Kidney (tissue), 13 donors: ENCODE measurements at regions not wholly inside any gene's neighbourhood (a gene's known extent, or its start where the extent isn't known, plus 50 kb on each side); places are given as distances from the start of the nearest gene placed in this dataset.

Experiments used
- DNase-seq, 5 donors: peaks; one replicate each; pipeline ENCODE4 v3.0.0-alpha.2; 2013 to 2020
- FAIRE-seq: peaks from 2 replicates; lab custom pipeline; 2012; peaks lifted over from hg19 to GRCh38; lab: Jason Lieb, UNC
- H3K27ac ChIP-seq, 2 donors: one replicate each; pipeline ENCODE4 v1.7.0; 2013; ENCODE audit warnings: low read depth in 2 of 2, low read length in 2 of 2, inconsistent platforms in 1 of 2
- H3K27me3 ChIP-seq: one replicate; pipeline ENCODE4 v1.7.1; 2013; ENCODE audit warnings: low read length, inconsistent platforms; ENCODE audit not compliant: control insufficient read depth, insufficient read depth
- H3K36me3 ChIP-seq, 3 donors: one replicate each; pipeline versions ENCODE4 v1.7.0 to v1.7.1; 2013; ENCODE audit warnings: low read length in 3 of 3, control low read depth in 1 of 3, inconsistent platforms in 1 of 3; ENCODE audit not compliant: insufficient read depth in 3 of 3, control insufficient read depth in 2 of 3
- H3K4me1 ChIP-seq, 3 donors: one replicate each; pipeline versions ENCODE4 v1.7.0 to v1.7.1; 2013; ENCODE audit warnings: low read length in 3 of 3, inconsistent platforms in 1 of 3, low read depth in 1 of 3; ENCODE audit not compliant: control insufficient read depth in 2 of 3, insufficient read depth in 2 of 3
- H3K4me3 ChIP-seq, 3 donors: one replicate each; pipeline versions ENCODE4 v1.7.0 to v1.8.1; 2013; ENCODE audit warnings: low read length in 3 of 3, control low read depth in 1 of 3, inconsistent platforms in 1 of 3
- H3K9ac ChIP-seq, 3 donors: one replicate each; pipeline versions ENCODE4 v1.7.0 to v1.7.1; 2013; ENCODE audit warnings: low read length in 3 of 3, control low read depth in 1 of 3, inconsistent platforms in 1 of 3
- H3K9me3 ChIP-seq, 3 donors: one replicate each; pipeline versions ENCODE4 v1.7.0 to v1.7.1; 2013; ENCODE audit warnings: low read length in 3 of 3, control low read depth in 1 of 3, inconsistent platforms in 1 of 3; ENCODE audit not compliant: control insufficient read depth in 2 of 3, insufficient read depth in 1 of 3
- intact Hi-C: fragments of 100-400 bp; cut with DNase I; formaldehyde crosslinking; loops from one replicate; pipeline ENCODE4 v1.11.1; 2022
- TF ChIP-seq, protein P1 (sequence below): IDR thresholded peaks from 3 replicates; pipeline ENCODE4 v1.5.1; 2012; ENCODE audit warnings: mild to moderate bottlenecking, moderate library complexity, borderline replicate concordance; ENCODE audit not compliant: insufficient read depth; ENCODE audit errors: extremely low read depth
- donor health status: control.
- donor health status: control.
- donor health status: control.
- donor health status: control.
- donor health status: control.
- donor health status: DM: yes; HTN: yes; CAD: no.
- donor health status: Normal renal cell carcinoma (clear cell type).

DNA sequence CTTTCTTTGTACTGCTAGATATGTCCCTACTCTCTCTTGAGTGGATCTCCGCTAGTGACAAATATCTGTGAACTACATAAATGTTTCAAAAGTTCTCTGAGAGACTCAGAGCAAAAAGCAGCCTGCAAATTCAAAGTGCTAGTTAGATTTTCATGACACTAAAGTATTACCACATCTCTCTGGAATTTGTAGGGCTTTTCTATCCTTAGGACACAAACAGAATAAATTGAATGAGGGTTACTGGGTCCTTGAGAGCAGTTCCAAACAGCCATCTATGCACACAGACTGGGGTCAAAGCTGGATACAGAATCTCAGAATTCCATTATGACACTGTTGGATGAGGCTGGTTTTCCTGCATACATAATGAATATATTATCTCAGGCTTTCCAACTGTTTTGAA, 953.2 kb downstream of the DIAPH3 start:
- FAIRE-seq (no peak), DNase-seq (peak in 2 of 5 donors; percentile 39 to 62)
- no peaks in the 10 kb centered on the region for H3K9me3 ChIP-seq
- no peak overlapping the region for H3K9ac ChIP-seq
- H3K36me3 ChIP-seq: no peaks in the 10 kb centered on the region
- no peaks in the 10 kb centered on the region for H3K4me1 ChIP-seq
- no peak overlapping the region for H3K27ac ChIP-seq
- TF ChIP-seq, protein P1, sequence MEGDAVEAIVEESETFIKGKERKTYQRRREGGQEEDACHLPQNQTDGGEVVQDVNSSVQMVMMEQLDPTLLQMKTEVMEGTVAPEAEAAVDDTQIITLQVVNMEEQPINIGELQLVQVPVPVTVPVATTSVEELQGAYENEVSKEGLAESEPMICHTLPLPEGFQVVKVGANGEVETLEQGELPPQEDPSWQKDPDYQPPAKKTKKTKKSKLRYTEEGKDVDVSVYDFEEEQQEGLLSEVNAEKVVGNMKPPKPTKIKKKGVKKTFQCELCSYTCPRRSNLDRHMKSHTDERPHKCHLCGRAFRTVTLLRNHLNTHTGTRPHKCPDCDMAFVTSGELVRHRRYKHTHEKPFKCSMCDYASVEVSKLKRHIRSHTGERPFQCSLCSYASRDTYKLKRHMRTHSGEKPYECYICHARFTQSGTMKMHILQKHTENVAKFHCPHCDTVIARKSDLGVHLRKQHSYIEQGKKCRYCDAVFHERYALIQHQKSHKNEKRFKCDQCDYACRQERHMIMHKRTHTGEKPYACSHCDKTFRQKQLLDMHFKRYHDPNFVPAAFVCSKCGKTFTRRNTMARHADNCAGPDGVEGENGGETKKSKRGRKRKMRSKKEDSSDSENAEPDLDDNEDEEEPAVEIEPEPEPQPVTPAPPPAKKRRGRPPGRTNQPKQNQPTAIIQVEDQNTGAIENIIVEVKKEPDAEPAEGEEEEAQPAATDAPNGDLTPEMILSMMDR: no peak
- intact Hi-C loops: no loop called here
- no peaks in the 10 kb centered on the region for H3K27me3 ChIP-seq
- no peak overlapping the region for H3K4me3 ChIP-seq

DNA sequence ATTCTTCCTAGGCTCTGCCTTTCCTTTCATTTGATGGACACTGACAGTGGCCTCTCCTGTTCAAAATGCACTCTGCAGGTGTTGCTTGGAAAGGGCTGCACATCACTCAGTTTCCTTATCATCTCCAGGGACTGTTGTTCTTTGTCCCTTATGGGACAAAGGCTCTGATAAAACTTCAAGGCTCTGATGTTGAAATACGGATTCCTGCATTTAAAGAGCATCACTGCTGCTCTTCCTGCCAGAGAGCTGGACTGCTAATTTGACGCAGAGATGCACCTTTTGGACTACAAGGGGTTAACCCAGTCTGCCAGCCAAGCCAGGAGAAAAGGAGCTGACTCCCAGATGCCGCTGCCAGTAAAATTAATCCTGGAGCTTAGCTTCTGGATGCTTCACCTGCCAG, 952.1 kb downstream of the DIAPH3 start:
- intact Hi-C loops: no loop called here

DNA sequence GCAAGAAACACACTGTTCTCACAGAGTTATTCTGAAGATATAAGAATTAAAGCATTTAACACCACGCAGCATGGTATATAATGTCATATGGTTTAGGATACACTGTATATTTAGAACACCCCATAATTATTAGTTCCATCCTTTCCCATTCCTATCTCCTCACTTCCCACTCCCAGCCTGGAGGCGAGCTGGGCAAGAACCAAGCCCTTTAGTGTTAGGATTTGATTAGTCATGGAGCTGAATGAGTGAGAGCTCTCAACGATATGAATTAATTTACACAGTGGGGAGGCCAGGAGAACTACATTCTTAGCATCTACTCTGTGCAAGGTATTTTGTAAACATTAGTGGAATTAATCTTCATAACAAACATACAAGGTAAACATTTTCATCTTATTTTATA, 934.3 kb downstream of the DIAPH3 start:
- no peaks in the 10 kb centered on the region for H3K27me3 ChIP-seq
- no peak overlapping the region for H3K9ac ChIP-seq
- TF ChIP-seq, protein P1: no peak
- H3K9me3 ChIP-seq: no peaks in the 10 kb centered on the region
- H3K36me3 ChIP-seq: no peaks in the 10 kb centered on the region
- FAIRE-seq (no peak), DNase-seq (no peak)
- no peak overlapping the region for H3K27ac ChIP-seq
- intact Hi-C loops: no loop called here
- H3K4me1 ChIP-seq: no peaks in the 10 kb centered on the region
- H3K4me3 ChIP-seq: no peak overlapping the region

More for the DNA sequence above, 952.1 kb downstream of the DIAPH3 start:
- Histone ChIP-seq H3K36me3 (no peaks in the 10 kb centered on the region), H3K27me3 (no peaks in the 10 kb centered on the region), H3K9ac (no peak overlapping the region), H3K27ac (no peak overlapping the region), H3K4me1 (no peaks in the 10 kb centered on the region), H3K4me3 (no peak overlapping the region), H3K9me3 (no peaks in the 10 kb centered on the region)
- FAIRE-seq (no peak), DNase-seq (no peak)
- TF ChIP-seq, protein P1: no peak

DNA sequence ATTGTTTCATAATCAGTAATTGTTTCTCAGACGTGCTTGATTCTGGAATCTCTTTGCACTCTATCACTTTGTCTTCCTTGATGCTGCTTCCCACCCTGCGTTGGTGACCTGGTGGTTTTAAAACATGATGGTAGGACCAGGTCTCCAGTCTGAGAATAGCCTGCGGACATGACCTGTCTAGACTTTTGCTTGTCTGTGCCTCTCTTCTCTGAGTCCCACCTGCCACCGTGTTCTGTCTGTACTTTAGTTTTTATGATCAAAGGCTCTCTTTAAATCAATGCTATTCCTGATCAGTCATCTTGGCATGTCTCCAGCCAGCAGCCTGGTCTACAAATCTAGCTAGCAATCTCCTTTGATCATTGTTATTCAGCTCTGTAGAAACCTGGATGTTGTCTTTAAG, 933.9 kb downstream of the DIAPH3 start:
- no peaks in the 10 kb centered on the region for H3K36me3 ChIP-seq
- H3K9ac ChIP-seq: no peak overlapping the region
- intact Hi-C loops: no loop called here
- DNase-seq (peak in 1 of 5 donors; percentile 12), FAIRE-seq (no peak)
- TF ChIP-seq, protein P1: no peak
- H3K4me1 ChIP-seq: no peaks in the 10 kb centered on the region
- no peaks in the 10 kb centered on the region for H3K27me3 ChIP-seq
- H3K4me3 ChIP-seq: no peak overlapping the region
- no peaks in the 10 kb centered on the region for H3K9me3 ChIP-seq
- no peak overlapping the region for H3K27ac ChIP-seq
